ENCODE measurements at regions not wholly inside any gene's neighbourhood (a gene's known extent, or its start where the extent isn't known, plus 50 kb on each side); places are given as distances from the start of the nearest gene placed in this dataset.

DNA sequence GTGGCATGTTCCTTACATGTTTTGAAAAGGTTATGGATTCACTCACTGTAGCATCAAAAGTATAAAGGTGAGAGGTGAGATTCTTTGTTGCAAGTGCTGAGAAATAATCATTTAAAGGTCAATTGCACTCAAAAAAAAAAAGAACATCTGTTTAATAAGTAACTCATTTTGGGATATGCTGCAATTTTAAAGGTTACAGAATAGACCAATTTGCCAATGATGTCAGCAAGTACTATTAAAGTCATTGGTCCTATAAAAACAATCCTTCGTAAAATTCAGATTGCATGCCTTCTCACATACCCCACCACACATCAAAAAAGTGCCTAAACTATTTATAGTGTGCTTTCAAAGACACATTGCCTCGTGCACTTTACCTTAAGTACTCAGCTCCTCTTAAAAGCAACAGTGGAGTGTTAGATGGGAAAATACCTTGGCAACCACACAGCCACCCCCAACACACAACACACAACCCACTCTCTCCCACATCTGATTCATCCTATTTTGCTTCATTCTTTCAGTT, 218.2 kb upstream of the ADGRL2 start:
- TF ChIP-seq, protein P1, sequence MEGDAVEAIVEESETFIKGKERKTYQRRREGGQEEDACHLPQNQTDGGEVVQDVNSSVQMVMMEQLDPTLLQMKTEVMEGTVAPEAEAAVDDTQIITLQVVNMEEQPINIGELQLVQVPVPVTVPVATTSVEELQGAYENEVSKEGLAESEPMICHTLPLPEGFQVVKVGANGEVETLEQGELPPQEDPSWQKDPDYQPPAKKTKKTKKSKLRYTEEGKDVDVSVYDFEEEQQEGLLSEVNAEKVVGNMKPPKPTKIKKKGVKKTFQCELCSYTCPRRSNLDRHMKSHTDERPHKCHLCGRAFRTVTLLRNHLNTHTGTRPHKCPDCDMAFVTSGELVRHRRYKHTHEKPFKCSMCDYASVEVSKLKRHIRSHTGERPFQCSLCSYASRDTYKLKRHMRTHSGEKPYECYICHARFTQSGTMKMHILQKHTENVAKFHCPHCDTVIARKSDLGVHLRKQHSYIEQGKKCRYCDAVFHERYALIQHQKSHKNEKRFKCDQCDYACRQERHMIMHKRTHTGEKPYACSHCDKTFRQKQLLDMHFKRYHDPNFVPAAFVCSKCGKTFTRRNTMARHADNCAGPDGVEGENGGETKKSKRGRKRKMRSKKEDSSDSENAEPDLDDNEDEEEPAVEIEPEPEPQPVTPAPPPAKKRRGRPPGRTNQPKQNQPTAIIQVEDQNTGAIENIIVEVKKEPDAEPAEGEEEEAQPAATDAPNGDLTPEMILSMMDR (IDR thresholded peaks at IDR 0.05): no peak
- TF ChIP-seq POLR2A (IDR thresholded peaks at IDR 0.05): no peak
